Activated naive CD8-positive, alpha-beta T cell treated with anti-CD3 and anti-CD28 coated beads for 36 hours (primary cell): ENCODE measurements at regions not wholly inside any gene's neighbourhood (a gene's known extent, or its start where the extent isn't known, plus 50 kb on each side); places are given as distances from the start of the nearest gene placed in this dataset.
"Not testable (repeated sequence)": the region's sequence is repeated elsewhere in the genome, so short reads cannot be mapped to it uniquely, and the experiment has no call there.

ENCODE experiments used
- DNase-seq: peaks from one replicate; pipeline ENCODE4 v3.0.0; 2021
- H3K27ac Mint-ChIP-seq: one replicate; pipeline ENCODE4 v1.8.0; 2022; ENCODE audit warnings: mild to moderate bottlenecking, moderate library complexity, mixed read lengths
- H3K27me3 Mint-ChIP-seq: one replicate; pipeline ENCODE4 v1.8.0; 2022; ENCODE audit warnings: mild to moderate bottlenecking, mixed read lengths
- H3K36me3 Mint-ChIP-seq: one replicate; pipeline ENCODE4 v1.8.0; 2021; ENCODE audit warnings: mild to moderate bottlenecking, mixed read lengths
- H3K4me1 Mint-ChIP-seq: one replicate; pipeline ENCODE4 v1.8.0; 2021; ENCODE audit warnings: mixed read lengths
- H3K4me3 Mint-ChIP-seq: one replicate; pipeline ENCODE4 v1.8.0; 2022; ENCODE audit warnings: mild to moderate bottlenecking, moderate library complexity, mixed read lengths
- H3K9me3 Mint-ChIP-seq: one replicate; pipeline ENCODE4 v1.8.0; 2022; ENCODE audit warnings: mixed read lengths

GRCh38 chr1:242806324-242806723 lies 281.8 kb upstream of the PLD5 start:
- H3K27me3 Mint-ChIP-seq: no peaks in the 10 kb centered on the region
- H3K4me1 Mint-ChIP-seq: no peaks in the 10 kb centered on the region
- H3K9me3 Mint-ChIP-seq: no peaks in the 10 kb centered on the region
- no peak overlapping the region for H3K27ac Mint-ChIP-seq
- DNase-seq: no peak
- H3K36me3 Mint-ChIP-seq: no peaks in the 10 kb centered on the region
- no peak overlapping the region for H3K4me3 Mint-ChIP-seq

- H3K36me3 Mint-ChIP-seq, H3K9me3 Mint-ChIP-seq, H3K4me3 Mint-ChIP-seq, H3K27ac Mint-ChIP-seq, DNase-seq, H3K4me1 Mint-ChIP-seq, H3K27me3 Mint-ChIP-seq: not testable (repeated sequence)
Measured at GRCh38 chr1:242805360-242805759, 280.9 kb upstream of the PLD5 start.

GRCh38 chr1:242802973-242803372 lies 278.5 kb upstream of the PLD5 start:
- Mint-ChIP-seq H3K9me3 (no peaks in the 10 kb centered on the region), H3K4me1 (no peaks in the 10 kb centered on the region), H3K27ac (no peak overlapping the region), H3K4me3 (no peak overlapping the region), H3K36me3 (no peaks in the 10 kb centered on the region), H3K27me3 (peaks cover 3% of the 10 kb centered on the region)
- DNase-seq: no peak

GRCh38 chr1:242800521-242800920 lies 276.0 kb upstream of the PLD5 start:
- Mint-ChIP-seq H3K36me3 (no peaks in the 10 kb centered on the region), H3K4me3 (no peak overlapping the region), H3K4me1 (no peaks in the 10 kb centered on the region), H3K27ac (no peak overlapping the region), H3K9me3 (no peaks in the 10 kb centered on the region), H3K27me3 (peaks cover 4% of the 10 kb centered on the region)
- DNase-seq: no peak

- no peaks in the 10 kb centered on the region for H3K9me3 Mint-ChIP-seq
- no peak overlapping the region for H3K4me3 Mint-ChIP-seq
- peaks cover 4% of the 10 kb centered on the region for H3K27me3 Mint-ChIP-seq
- no peaks in the 10 kb centered on the region for H3K36me3 Mint-ChIP-seq
- no peaks in the 10 kb centered on the region for H3K4me1 Mint-ChIP-seq
- H3K27ac Mint-ChIP-seq: no peak overlapping the region
- no peak for DNase-seq
Measured at GRCh38 chr1:242797856-242798255, 273.4 kb upstream of the PLD5 start.

GRCh38 chr1:242788771-242789170 lies 264.3 kb upstream of the PLD5 start:
- Mint-ChIP-seq H3K4me1 (no peaks in the 10 kb centered on the region), H3K4me3 (no peak overlapping the region), H3K27me3 (peaks cover 12% of the 10 kb centered on the region), H3K27ac (no peak overlapping the region), H3K36me3 (no peaks in the 10 kb centered on the region), H3K9me3 (no peaks in the 10 kb centered on the region)
- no peak for DNase-seq

- Mint-ChIP-seq H3K36me3 (no peaks in the 10 kb centered on the region), H3K4me3 (no peak overlapping the region), H3K4me1 (no peaks in the 10 kb centered on the region), H3K27ac (no peak overlapping the region), H3K9me3 (no peaks in the 10 kb centered on the region), H3K27me3 (peaks cover 12% of the 10 kb centered on the region)
- DNase-seq: no peak
Measured at GRCh38 chr1:242787968-242788367, 263.5 kb upstream of the PLD5 start.

- Mint-ChIP-seq H3K4me1 (no peaks in the 10 kb centered on the region), H3K27ac (no peak overlapping the region), H3K27me3 (peaks cover 12% of the 10 kb centered on the region), H3K4me3 (no peak overlapping the region), H3K36me3 (no peaks in the 10 kb centered on the region), H3K9me3 (no peaks in the 10 kb centered on the region)
- DNase-seq: no peak
Measured at GRCh38 chr1:242784807-242785206, 260.3 kb upstream of the PLD5 start.

- H3K4me1 Mint-ChIP-seq: no peaks in the 10 kb centered on the region
- no peaks in the 10 kb centered on the region for H3K36me3 Mint-ChIP-seq
- DNase-seq: no peak
- H3K27me3 Mint-ChIP-seq: peaks cover 12% of the 10 kb centered on the region
- no peaks in the 10 kb centered on the region for H3K9me3 Mint-ChIP-seq
- no peak overlapping the region for H3K4me3 Mint-ChIP-seq
- peak overlapping the region; percentile 17 for H3K27ac Mint-ChIP-seq
Measured at GRCh38 chr1:242784084-242784483, 259.6 kb upstream of the PLD5 start.

GRCh38 chr1:242774256-242774655 lies 249.8 kb upstream of the PLD5 start:
- H3K4me3 Mint-ChIP-seq: no peak overlapping the region
- H3K27ac Mint-ChIP-seq: no peak overlapping the region
- DNase-seq: no peak
- no peaks in the 10 kb centered on the region for H3K9me3 Mint-ChIP-seq
- H3K27me3 Mint-ChIP-seq: peaks cover 4% of the 10 kb centered on the region
- no peaks in the 10 kb centered on the region for H3K4me1 Mint-ChIP-seq
- no peaks in the 10 kb centered on the region for H3K36me3 Mint-ChIP-seq

- H3K27ac Mint-ChIP-seq: no peak overlapping the region
- no peak overlapping the region for H3K4me3 Mint-ChIP-seq
- no peak for DNase-seq
- H3K27me3 Mint-ChIP-seq: peaks cover 4% of the 10 kb centered on the region
- H3K9me3 Mint-ChIP-seq: peaks cover 7% of the 10 kb centered on the region
- H3K36me3 Mint-ChIP-seq: no peaks in the 10 kb centered on the region
- H3K4me1 Mint-ChIP-seq: no peaks in the 10 kb centered on the region
Measured at GRCh38 chr1:242770366-242770765, 245.9 kb upstream of the PLD5 start.

- Mint-ChIP-seq H3K36me3 (no peaks in the 10 kb centered on the region), H3K9me3 (peaks cover 12% of the 10 kb centered on the region), H3K4me1 (no peaks in the 10 kb centered on the region), H3K27ac (no peak overlapping the region), H3K4me3 (no peak overlapping the region), H3K27me3 (no peaks in the 10 kb centered on the region)
- DNase-seq: no peak
Measured at GRCh38 chr1:242764161-242764560, 239.7 kb upstream of the PLD5 start.

GRCh38 chr1:242761556-242761955 lies 237.1 kb upstream of the PLD5 start:
- no peak for DNase-seq
- Mint-ChIP-seq H3K27ac (no peak overlapping the region), H3K27me3 (no peaks in the 10 kb centered on the region), H3K4me1 (no peaks in the 10 kb centered on the region), H3K36me3 (no peaks in the 10 kb centered on the region), H3K9me3 (peaks cover 12% of the 10 kb centered on the region), H3K4me3 (no peak overlapping the region)

GRCh38 chr1:242754926-242755325 lies 230.4 kb upstream of the PLD5 start:
- H3K4me3 Mint-ChIP-seq: no peak overlapping the region
- H3K9me3 Mint-ChIP-seq: peaks cover 2% of the 10 kb centered on the region
- no peaks in the 10 kb centered on the region for H3K27me3 Mint-ChIP-seq
- no peak overlapping the region for H3K27ac Mint-ChIP-seq
- H3K36me3 Mint-ChIP-seq: no peaks in the 10 kb centered on the region
- H3K4me1 Mint-ChIP-seq: no peaks in the 10 kb centered on the region
- no peak for DNase-seq

- Mint-ChIP-seq H3K27me3 (no peaks in the 10 kb centered on the region), H3K4me3 (no peak overlapping the region), H3K9me3 (peaks cover 2% of the 10 kb centered on the region)
Measured at GRCh38 chr1:242754125-242754524, 229.6 kb upstream of the PLD5 start.

GRCh38 chr1:242747233-242747632 lies 222.7 kb upstream of the PLD5 start:
- no peaks in the 10 kb centered on the region for H3K36me3 Mint-ChIP-seq
- no peaks in the 10 kb centered on the region for H3K4me1 Mint-ChIP-seq
- H3K9me3 Mint-ChIP-seq: no peaks in the 10 kb centered on the region
- peaks cover 3% of the 10 kb centered on the region for H3K27me3 Mint-ChIP-seq
- H3K27ac Mint-ChIP-seq: no peak overlapping the region
- DNase-seq: no peak
- H3K4me3 Mint-ChIP-seq: no peak overlapping the region

More at GRCh38 chr1:242754125-242754524, 229.6 kb upstream of the PLD5 start:
- Mint-ChIP-seq H3K27ac (no peak overlapping the region), H3K36me3 (no peaks in the 10 kb centered on the region), H3K4me1 (no peaks in the 10 kb centered on the region)
- DNase-seq: no peak

- Mint-ChIP-seq H3K36me3 (no peaks in the 10 kb centered on the region), H3K9me3 (peaks cover 4% of the 10 kb centered on the region), H3K4me3 (no peak overlapping the region), H3K4me1 (no peaks in the 10 kb centered on the region), H3K27me3 (peaks cover 3% of the 10 kb centered on the region), H3K27ac (no peak overlapping the region)
- no peak for DNase-seq
Measured at GRCh38 chr1:242745079-242745478, 220.6 kb upstream of the PLD5 start.
